ENCODE measurements at regions not wholly inside any gene's neighbourhood (a gene's known extent, or its start where the extent isn't known, plus 50 kb on each side); places are given as distances from the start of the nearest gene placed in this dataset.

DNA sequence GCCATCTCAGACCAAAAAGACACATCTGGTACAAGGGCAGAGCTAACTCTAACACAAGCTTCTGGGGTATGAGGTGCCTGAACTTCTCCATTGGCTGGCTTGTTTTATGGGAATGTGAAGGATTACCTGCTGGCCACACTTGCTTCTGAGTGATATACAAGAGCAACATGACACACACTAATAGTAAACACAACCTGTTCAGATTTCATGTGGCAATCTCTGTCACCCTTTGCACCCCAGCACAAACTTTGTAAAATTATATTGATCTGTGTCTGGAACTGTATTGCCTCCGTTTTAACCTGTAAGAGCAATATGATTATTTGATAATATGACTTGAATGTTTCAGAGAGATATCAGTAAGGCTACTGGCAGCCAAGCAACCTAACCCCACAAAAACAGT is 276.7 kb downstream of the CCDC85A start:
- Histone ChIP-seq H3K9ac (ENCODE audit: extremely low read depth, insufficient read length, low read length) (no peak overlapping the region), H3K27me3 (ENCODE audit: insufficient read depth, low read length) (no peaks in the 10 kb centered on the region), H3K18ac (ENCODE audit: insufficient read length, low read depth, low read length) (no peak overlapping the region), H2AFZ (ENCODE audit: low read length) (no peak overlapping the region), H4K5ac (ENCODE audit: insufficient read length, low read depth, low read length) (no peak overlapping the region), H3K4me1 (ENCODE audit: insufficient read depth, low read length) (no peaks in the 10 kb centered on the region), H2BK5ac (ENCODE audit: insufficient read length, low read length) (no peak overlapping the region), H3K4ac (ENCODE audit: low read depth, low read length) (no peak overlapping the region), H4K8ac (replicated peaks; ENCODE audit: insufficient read length, low read depth, low read length) (no peak overlapping the region), H2BK20ac (ENCODE audit: low read depth, low read length, poor library complexity, severe bottlenecking) (no peak overlapping the region), H2AK5ac (ENCODE audit: insufficient read length, low read length) (no peak overlapping the region), H3K79me2 (ENCODE audit: insufficient read depth, low read length) (no peaks in the 10 kb centered on the region), H4K91ac (ENCODE audit: insufficient read length, low read depth, low read length) (no peak overlapping the region), H2BK15ac (ENCODE audit: low read depth, low read length) (no peak overlapping the region), H2BK120ac (ENCODE audit: low read depth, low read length, poor library complexity, severe bottlenecking) (no peak overlapping the region), H3K14ac (ENCODE audit: insufficient read depth, low read length) (no peak overlapping the region), H2BK12ac (ENCODE audit: insufficient read length, low read depth, low read length) (no peak overlapping the region), H3K9me3 (ENCODE audit: control insufficient read depth, low read depth, low read length) (no peaks in the 10 kb centered on the region), H3T11ph (ENCODE audit: low read length) (no peak overlapping the region), H3K23ac (ENCODE audit: insufficient read length, low read depth, low read length) (no peak overlapping the region), H3K27ac (ENCODE audit: insufficient read length, low read depth, low read length) (no peak overlapping the region), H3K79me1 (ENCODE audit: insufficient read depth, low read depth, low read length, poor library complexity, severe bottlenecking) (no peaks in the 10 kb centered on the region), H3K23me2 (ENCODE audit: insufficient read length, low read depth, low read length, poor library complexity, severe bottlenecking) (no peaks in the 10 kb centered on the region), H3K56ac (ENCODE audit: insufficient read length, low read depth, low read length) (no peak overlapping the region), H3K4me2 (ENCODE audit: insufficient read depth, insufficient read length, low read length) (no peak overlapping the region), H4K20me1 (ENCODE audit: control insufficient read depth, insufficient read depth, insufficient read length) (no peaks in the 10 kb centered on the region)
- no peaks in the 10 kb centered on the region; the same call in none of the 2 replicates for H3K27me3 Mint-ChIP-seq (ENCODE audit: low read depth)
- no CpG with 5 or more reads among the region's 1 CpG for WGBS (ENCODE audit: extremely low coverage, insufficient read length, low lambda C conversion rate)
- no peak overlapping the region for H3K4me3 Mint-ChIP-seq
- no peaks in the 10 kb centered on the region for H3K36me3 Mint-ChIP-seq (ENCODE audit: insufficient read depth in 1 of 3, low read depth in 3 of 3)
- TF ChIP-seq, protein P1, sequence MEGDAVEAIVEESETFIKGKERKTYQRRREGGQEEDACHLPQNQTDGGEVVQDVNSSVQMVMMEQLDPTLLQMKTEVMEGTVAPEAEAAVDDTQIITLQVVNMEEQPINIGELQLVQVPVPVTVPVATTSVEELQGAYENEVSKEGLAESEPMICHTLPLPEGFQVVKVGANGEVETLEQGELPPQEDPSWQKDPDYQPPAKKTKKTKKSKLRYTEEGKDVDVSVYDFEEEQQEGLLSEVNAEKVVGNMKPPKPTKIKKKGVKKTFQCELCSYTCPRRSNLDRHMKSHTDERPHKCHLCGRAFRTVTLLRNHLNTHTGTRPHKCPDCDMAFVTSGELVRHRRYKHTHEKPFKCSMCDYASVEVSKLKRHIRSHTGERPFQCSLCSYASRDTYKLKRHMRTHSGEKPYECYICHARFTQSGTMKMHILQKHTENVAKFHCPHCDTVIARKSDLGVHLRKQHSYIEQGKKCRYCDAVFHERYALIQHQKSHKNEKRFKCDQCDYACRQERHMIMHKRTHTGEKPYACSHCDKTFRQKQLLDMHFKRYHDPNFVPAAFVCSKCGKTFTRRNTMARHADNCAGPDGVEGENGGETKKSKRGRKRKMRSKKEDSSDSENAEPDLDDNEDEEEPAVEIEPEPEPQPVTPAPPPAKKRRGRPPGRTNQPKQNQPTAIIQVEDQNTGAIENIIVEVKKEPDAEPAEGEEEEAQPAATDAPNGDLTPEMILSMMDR (conservative IDR thresholded peaks at IDR 0.05): no peak
- DNase-seq: no peak
- H3K4me1 Mint-ChIP-seq: no peaks in the 10 kb centered on the region
- no peaks in the 10 kb centered on the region for H3K9me3 Mint-ChIP-seq
- H3K27ac Mint-ChIP-seq: no peak overlapping the region

Data from H9 (cell line).